Pulmonary artery endothelial cell (primary cell): ENCODE measurements at regions not wholly inside any gene's neighbourhood (a gene's known extent, or its start where the extent isn't known, plus 50 kb on each side); places are given as distances from the start of the nearest gene placed in this dataset.

Experiments used
- DNase-seq: peaks from one replicate; pipeline ENCODE4 v3.0.0-alpha.2; 2011; ENCODE audit warnings: low read depth, low spot score

DNA sequence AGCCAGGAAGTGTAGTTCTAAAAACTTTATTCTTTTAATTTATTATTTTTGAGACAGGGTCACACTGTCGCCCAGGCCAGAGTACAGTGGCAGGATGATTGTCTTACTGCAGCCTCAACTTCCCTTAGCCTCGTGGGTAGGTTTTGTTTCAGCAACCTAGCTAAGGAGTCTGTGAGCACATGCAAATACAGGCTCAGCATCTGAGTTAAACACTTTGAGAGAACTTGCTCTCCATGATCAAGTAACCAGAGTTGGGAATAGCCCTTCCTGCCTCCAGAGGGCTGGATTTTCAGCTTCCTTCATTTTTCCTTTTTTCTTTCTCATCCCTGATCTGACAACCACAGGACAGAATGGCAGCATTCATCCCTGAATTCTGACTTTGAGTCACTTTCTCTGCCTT lies 871.3 kb downstream of the GALC start:
- DNase-seq, result no peak

DNA sequence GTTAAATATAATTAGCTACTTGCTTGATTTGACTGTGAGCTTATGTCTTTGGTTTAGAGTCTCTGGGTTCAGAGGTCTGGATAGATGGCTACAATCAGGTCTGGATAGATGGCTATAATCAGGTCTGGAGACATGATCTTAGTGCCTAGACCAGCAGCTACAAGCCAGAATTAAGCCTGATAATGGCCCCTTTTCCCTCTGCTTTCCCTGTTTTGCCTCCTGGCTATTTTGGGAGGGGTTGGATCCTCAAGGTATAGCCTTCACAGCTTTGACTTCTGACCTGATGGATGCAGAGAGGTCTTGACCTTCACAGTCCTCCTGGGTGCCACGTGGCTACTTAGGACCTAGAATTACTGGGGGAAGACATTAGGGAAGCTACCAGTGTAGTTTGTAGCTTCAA lies 877.7 kb downstream of the GALC start:
- no peak for DNase-seq

DNA sequence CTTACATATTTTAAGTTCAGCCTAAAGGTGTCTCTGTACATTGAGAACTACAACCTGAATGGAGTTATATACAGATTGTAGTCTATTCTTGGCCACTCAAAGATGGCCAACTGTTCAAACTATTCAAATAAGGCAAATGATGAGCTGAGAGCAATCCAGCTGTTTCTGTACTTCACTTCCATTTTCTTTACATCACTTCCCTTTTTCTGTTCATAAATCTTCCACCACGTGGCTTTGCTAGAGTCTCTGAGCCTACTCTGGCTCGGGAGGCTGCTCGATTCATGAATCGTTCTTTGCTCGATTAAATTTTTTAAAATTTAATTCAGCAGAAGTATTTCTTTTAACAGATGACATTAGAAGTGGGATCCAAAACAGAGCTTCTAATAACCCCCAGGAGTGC lies 879.7 kb downstream of the GALC start:
- DNase-seq, result no peak

DNA sequence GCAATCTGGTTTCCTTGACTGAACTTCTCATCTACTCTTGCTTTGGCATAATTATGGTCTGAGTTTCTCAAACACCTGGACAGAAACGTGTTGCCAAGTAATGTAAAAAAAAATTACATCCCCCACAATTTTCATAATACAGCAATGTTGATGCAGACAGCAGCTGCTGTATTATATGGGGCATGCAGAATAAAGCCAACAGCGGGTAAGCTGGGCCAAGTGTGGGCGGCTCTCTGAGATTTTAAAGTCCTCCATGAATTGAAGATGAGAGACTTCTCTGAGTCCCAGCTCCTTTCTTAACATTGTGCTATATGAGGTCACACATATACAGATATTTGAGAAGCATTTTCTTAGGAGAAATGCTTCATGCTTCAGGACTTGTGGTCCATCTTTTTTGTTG lies 881.2 kb downstream of the GALC start:
- DNase-seq, result no peak

DNA sequence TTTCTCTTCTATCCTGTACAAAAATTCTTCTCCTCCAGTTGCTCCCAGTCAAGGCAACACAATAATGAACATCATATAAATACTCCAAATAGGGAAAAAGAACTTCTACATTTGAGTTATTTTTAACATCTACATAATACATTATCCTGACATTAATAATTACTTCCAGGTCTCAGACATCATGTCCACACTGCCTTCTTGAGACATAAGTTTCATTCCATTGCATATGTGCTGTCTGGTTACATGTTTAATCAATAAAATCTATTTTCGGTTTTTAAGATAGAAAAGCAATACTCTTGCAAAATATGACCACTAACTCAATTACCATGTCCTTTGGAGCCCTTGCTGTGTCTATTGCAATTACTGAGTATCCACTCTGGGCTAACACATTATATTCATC lies 881.9 kb downstream of the GALC start:
- no peak for DNase-seq

DNA sequence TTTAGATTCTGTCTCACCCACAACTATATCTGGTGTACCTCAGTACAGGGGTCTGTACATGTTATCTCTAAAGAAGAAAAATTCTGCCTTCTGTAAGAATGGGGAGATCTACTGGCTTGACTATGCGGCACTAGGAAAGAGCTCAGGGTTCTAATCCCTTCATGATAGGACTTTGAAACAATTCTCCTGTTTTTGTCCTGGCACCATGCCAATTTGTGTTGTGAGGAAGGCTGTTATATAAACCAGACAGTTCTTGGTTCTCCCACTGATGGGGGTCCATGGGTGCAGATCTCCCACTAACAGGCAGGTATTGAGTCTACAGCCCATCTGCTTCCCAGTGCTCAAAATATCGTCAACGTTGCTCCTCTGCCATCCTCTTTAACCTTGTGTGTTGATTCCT lies 883.7 kb downstream of the GALC start:
- no peak for DNase-seq

DNA sequence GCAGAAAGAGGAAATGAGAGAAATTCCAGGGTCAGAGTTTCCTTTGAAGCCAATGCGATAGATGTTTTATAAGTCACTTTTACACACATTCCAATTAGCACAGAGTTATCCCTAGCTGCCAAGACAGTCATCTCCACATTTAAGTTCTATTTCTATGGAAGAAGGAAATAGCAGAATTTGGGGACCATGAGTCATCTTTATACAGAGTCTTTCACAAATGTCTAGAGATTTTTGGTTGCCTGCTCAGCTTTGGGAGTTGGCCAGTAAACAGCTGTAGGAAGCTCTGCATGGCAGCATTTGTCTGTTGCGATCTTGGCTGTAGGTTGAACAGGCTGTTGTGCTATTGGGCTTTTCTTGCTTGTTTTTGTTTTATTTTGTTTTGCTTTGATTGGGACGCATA lies 884.3 kb downstream of the GALC start:
- no peak for DNase-seq

DNA sequence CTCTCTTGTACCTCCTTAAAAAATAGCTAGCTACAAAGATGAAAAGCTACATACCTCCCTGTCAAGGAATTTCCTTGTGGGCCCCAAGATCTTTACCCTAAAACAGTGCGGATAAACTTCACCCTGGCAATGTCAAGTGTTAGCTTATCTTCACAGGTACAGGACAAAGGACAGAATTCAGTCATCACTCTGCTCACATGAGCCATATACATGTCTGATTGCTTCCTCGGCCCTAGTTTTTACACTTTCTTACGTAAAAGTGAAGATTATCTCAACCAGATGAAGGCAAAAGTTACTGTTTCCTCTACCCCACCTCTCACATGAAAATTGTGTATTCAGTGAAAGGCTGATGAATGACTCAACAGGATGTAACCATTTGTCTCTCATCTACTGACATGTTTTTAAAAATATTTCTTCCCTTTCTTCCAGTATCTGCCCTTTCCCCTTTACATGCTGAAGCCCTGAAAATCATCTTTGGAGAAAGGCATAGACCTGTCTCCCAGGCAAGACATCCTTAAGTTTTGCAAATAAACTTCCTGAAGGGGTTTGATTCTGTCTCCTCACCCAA lies 890.1 kb downstream of the GALC start:
- no peak for DNase-seq

DNA sequence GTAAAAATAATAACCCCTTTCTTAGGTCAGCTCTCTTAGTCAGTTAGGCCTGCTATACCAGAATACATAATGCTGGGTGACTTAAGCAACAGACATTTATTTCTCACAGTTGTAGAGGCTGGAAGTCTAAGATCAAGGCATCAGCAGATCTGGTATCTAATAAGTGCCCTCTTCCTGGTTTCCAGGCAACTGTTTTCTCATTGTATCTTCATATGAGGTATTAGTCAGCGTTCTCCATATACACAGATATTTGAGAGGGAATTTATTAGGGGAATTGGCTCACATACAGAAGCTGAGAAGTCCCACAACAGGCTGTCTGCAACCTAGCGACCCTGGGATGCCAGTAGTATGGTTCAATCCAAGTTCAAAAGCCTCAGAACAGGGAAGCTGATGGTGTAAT lies 896.0 kb downstream of the GALC start:
- no peak for DNase-seq

DNA sequence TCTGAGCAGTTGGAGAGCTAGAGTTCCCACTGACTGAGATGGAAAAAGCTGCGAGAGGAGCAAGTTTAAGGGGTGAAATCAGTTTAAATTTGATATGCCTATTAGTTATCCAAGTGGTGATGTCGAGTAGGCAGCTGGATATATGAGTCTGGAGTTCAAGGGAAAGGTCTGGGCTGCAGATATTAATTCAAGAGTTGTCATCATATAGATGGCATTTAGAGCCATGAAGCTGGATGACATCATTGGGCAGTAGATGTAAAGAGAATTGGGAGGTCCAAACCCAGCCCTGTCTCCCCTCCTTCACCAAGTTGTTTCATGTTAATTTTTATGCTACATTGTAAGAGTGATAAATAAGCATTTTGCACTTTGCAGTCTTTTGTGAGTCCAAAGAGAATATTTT lies 898.1 kb downstream of the GALC start:
- no peak for DNase-seq

DNA sequence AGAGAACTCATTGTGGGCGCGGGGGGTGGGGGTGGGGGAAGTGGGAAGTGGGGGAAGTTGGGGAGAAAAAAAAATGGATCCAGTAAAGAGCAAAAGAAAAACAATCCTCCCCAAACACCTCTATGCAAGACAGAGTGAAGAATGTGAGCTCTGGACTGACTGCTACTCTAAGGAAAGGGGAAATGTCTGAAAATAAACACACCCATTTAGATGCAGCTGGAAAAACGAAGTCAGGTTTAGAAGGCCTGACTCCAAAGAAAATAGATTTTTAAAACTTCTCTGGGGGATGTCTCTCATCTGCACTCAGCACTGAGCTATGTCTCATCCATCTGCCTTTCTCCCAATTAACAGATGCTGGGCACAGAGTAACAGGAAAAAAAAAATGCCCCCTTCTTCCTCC lies 904.4 kb downstream of the GALC start:
- no peak for DNase-seq

DNA sequence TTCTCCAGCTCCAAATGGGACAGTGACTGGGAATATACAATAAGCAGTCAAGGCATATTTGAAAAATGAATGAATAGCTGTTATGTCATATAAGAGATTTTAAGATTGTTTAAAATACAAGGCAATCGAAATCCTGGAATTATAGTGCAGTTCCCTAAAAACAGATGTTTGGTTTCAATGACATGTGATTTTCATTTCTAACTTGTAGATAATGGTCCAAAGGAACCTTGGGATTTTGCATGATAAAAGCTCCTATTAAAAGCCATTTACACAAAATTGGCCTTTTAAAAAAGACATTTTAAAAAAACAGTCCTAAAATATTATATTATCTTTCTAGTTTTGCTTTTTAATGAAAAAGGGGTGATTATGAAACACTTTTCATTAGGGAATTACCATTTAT lies 905.1 kb downstream of the GALC start:
- DNase-seq, result no peak

DNA sequence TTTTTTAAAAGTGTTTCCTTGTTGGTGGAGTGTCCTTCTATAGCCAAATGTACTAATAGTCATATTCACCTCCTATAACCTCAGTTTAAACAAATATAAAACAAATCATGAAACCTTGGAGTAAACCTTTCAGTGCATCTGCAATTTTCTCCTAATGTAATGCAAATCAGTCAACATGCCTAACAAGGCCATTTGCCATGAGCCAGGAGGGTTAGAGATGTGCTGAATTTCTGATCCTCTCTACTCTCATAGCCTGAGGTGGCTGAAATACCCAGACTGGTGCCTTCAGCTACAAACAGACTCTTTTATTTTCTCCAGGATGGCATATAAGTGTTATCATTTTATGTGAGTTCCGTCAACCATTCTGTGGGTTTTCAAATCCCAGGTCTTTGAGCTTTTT lies 908.1 kb downstream of the GALC start:
- no peak for DNase-seq

DNA sequence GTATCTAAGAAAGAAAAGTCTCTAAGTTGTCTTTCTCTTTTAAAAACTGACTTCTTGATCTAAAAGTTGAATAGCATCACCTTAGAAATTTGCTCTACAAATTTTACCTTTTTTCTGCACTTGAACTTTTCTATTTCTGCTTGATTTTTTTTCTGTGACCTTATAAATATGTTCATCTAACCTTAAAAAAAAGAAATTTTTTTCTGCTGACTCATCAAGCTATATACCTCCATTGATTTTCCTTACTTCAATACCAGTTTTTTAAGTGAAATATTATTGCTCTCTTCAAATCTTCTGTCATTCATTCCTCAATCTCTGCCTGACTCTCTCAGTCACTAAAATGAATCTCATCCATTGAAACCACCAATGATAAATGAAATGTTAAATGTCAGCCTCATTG lies 910.1 kb downstream of the GALC start:
- no peak for DNase-seq

DNA sequence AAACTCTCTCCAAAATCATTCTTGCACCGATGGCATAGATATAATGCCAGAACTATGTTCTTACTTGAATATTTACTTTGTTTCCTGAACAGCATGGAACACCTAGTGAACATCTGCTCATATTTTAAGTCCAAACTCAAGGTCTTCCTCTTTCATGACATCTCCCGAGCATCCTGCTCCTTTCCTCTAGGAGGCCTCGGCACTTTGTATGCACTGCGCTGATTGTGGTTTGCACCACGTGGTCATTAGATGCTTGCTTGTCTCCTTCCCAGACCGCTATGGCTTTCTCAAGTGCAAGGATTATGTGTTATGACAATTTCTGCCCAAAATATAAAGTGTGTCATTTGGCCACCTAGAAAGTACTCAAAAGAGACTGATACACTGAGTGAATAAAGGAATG lies 912.0 kb downstream of the GALC start:
- DNase-seq, result no peak

DNA sequence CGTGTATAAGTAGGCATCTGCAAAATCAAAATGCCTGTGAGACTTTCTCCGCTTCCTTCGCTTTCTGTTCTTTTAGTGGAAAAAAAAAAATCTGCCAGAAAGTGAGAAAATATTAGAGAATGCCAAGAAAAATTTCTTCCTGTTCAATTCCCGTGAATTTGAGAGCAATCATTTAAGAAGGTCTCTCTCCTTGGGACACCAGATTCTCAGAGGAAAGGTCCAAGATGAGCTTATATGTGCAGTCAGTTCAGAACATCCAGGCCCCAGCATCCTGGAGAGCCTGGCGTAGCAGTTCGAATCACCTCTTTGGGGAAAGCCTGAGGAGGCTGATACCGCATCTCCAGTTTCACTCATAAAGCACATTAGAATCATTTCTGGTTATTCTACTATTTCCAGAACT lies 912.8 kb downstream of the GALC start:
- DNase-seq, result no peak

DNA sequence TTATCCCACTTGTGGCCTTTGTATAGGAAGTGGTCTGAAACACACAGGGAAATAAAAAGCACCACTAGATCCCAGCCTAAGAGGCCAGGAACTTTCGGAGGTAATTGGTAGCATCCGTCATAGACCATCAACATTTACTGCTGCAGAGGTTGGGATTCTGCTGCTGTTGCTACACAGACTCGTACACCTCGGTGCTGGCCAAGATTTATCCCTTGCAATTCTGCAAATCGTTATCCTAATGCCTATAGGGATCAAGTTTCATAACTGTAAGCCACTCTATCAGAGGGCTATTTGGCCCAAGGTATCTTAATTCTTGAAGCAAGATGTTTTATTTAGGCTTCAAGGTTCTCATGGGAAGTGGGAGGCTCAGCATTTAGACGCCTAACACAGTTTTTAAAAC lies 913.6 kb downstream of the GALC start:
- DNase-seq, result no peak

DNA sequence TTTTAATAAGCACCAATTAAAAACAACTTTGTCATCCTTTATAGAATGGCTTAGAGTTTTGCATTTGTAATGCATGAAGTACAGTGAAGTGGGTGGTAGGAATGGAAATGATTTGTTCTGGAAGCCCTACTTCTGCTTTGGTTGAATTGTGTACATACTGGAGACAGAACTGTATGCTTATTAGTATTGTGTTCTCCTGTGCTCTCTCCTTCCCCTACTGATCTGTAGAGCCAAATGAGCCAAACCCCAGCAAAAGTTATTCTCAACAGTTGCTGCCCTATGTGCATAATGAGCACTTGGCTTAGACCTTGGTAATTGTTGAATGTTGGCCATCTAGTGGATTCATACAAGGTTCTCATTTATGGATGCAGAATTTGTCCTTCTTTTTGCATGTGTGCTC lies 916.1 kb downstream of the GALC start:
- no peak for DNase-seq

DNA sequence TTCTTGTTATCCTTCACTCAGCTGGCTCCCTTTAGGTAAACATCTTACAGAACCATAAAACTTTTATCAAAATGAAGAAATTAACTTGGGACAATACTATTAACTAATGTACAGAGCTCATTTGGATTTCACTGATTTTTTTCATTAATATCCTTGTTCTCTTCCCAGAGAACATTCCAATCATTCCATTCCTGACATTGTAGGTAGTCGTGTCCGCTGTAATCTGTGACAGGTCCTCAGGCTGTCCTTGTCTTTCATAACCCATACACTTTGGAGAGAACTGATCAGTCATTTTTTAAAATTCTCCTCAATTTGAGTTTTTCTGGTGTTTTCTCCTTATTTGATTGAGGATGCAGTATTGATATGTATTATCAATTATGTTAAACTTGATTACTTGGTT lies 916.8 kb downstream of the GALC start:
- DNase-seq, result no peak

DNA sequence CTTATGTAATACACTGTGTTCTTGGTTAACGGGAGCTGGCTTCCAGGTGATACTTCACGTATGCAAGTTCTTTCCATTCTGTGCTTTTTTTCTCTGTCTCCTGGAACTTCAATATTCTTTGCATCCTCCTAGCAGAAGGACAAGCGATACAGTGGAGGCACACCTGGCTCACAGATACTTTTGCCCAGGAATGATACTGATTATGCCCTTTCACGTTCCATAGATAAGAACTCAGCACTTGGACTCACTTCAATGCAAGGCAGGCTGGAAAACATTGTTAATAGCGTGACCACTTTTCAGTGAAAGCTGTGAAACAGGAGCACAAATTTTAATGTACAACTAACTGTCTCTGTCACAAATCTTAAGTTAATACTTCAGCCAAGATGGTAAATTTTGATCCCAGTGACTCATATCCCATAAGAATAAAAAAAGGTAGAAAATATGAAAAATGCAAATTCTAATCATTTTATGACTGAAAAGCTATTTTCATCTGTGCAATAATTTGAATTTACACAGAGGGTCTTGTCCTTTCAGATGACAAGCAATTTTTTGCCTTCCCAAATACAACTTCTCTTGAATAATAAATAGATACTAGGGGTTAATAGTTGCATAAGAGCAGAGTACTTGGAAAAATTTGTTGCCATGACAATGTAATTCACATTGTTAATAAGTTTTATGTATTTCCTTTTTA lies 919.0 kb downstream of the GALC start:
- DNase-seq, result no peak

DNA sequence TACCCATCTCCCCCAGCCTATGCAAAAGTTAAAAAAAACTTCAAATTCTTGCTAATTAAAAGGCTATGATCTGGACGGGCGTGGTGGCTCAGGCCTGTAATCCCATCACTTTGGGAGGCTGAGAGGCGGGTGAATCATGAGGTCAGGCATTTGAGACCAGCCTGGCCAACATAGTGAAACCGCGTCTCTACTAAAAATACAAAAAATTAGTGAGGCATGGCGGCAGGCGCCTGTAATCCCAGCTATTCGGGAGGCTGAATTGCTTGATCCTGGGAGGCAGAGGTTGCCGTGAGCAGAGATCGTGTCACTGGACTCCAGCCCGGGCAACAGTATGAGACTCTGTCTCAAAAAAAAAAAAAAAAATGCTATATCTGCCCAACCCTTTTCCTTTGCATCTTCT lies 925.4 kb downstream of the GALC start:
- no peak for DNase-seq

DNA sequence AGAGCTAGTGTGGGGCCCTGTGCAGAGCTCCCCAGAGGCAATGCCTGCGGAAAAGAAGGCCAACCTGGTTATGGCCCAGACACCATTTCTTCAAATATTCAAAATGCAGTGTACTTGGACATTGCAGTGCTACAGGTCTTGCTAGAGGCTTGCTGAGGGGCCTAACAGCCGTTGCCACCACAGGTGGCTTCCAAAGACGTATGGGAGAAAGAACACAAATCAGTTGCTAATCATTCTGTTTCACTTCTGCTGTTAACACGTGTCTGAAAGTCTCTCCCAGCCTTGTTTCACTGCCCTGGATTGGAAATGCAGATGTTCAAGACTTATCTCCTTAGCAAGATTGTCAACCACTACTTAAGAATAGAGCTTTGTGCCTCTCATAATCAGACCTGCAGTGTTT lies 925.9 kb downstream of the GALC start:
- DNase-seq, result no peak

DNA sequence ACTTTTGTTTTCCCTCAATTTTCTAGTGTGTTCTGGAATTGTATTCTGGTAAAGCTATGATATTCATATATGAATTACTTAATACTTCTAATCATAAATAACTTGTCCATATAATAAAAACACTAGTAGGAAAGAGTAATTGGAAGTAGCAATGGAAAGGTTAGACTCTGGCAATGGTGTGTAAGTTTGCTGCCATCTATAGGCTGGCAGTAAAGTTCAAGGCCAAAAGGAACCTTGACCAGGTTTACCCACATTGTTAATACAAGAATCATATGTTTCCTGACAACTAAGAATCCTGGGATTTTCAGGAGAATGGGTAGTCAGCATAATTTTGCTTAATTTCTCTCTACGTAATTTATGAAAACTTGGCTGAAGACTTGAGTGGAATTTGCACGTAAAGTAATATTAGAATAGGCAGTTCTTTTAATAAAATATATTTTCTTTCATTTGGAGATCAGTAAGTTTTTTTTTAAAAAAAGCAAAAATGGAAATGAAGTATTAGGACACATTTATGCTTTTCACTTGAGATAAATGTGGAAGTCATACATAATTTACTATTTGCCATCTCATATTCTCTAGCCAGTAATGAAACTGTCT lies 926.7 kb downstream of the GALC start:
- DNase-seq, result no peak

DNA sequence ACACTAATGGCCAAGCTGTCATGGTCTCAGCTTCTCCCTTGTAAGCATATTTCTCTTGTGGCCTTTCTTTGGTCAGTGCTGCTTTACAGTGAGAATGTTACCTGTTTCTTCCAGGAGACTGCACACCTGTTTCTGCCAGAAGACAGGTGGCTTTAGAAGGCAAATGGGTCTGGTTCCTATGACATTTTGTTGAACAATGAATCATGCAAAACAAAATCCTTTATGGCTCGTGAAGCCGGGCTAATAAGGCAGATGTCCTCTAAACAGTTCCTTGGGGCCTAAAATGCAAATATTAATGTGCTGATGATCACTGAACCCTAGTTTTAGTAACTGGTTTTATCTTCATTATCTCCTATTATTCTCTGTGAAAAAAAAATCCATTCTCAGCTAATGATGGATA lies 927.6 kb downstream of the GALC start:
- DNase-seq, result no peak
